NB4 (cell line): ENCODE measurements at regions not wholly inside any gene's neighbourhood (a gene's known extent, or its start where the extent isn't known, plus 50 kb on each side); places are given as distances from the start of the nearest gene placed in this dataset.

Source experiments
- MYC ChIP-seq: IDR thresholded peaks from 2 replicates; pipeline ENCODE4 v1.6.1; 2011; ENCODE audit warnings: low read depth, low read length
- POLR2A ChIP-seq: IDR thresholded peaks from 2 replicates; pipeline ENCODE4 v1.6.1; 2011; ENCODE audit warnings: mild to moderate bottlenecking; ENCODE audit not compliant: insufficient read length; ENCODE audit errors: extremely low read depth
- TF ChIP-seq, protein P1 (sequence below): IDR thresholded peaks from one replicate; pipeline ENCODE4 v1.5.1; 2012; ENCODE audit warnings: low read depth, low read length

DNA sequence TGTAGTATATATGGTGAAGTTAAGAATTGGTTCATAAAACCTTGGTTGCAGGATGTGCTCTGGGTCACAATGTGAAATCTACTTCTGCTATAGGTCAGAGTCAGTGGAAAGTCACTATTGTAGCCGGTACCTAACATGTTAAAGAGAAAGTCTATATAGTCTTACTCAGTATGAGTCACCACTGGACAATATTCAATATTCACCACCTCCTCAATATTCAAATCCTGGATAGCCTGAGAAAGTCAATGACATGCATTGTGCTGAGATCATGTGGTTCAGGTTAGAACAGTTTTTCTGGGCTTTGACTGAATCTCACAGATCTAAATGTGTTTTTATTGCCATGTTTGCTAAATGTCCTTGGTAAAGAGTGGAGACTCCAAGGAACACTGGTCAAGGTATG lies 108.8 kb downstream of the HMHB1 start:
- TF ChIP-seq MYC (no peak), POLR2A (no peak)
- TF ChIP-seq, protein P1, sequence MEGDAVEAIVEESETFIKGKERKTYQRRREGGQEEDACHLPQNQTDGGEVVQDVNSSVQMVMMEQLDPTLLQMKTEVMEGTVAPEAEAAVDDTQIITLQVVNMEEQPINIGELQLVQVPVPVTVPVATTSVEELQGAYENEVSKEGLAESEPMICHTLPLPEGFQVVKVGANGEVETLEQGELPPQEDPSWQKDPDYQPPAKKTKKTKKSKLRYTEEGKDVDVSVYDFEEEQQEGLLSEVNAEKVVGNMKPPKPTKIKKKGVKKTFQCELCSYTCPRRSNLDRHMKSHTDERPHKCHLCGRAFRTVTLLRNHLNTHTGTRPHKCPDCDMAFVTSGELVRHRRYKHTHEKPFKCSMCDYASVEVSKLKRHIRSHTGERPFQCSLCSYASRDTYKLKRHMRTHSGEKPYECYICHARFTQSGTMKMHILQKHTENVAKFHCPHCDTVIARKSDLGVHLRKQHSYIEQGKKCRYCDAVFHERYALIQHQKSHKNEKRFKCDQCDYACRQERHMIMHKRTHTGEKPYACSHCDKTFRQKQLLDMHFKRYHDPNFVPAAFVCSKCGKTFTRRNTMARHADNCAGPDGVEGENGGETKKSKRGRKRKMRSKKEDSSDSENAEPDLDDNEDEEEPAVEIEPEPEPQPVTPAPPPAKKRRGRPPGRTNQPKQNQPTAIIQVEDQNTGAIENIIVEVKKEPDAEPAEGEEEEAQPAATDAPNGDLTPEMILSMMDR = no peak
